Activated CD4-positive, alpha-beta T cell treated with anti-CD3 and anti-CD28 coated beads, Interleukin-2, amount 50 U/mL, for 16 hours (primary cell): ENCODE measurements at regions not wholly inside any gene's neighbourhood (a gene's known extent, or its start where the extent isn't known, plus 50 kb on each side); places are given as distances from the start of the nearest gene placed in this dataset.
"Not testable (repeated sequence)": the region's sequence is repeated elsewhere in the genome, so short reads cannot be mapped to it uniquely, and the experiment has no call there.

ENCODE experiments used
- DNase-seq: peaks from one replicate; pipeline ENCODE4 v3.0.0-alpha.2; 2020

DNA sequence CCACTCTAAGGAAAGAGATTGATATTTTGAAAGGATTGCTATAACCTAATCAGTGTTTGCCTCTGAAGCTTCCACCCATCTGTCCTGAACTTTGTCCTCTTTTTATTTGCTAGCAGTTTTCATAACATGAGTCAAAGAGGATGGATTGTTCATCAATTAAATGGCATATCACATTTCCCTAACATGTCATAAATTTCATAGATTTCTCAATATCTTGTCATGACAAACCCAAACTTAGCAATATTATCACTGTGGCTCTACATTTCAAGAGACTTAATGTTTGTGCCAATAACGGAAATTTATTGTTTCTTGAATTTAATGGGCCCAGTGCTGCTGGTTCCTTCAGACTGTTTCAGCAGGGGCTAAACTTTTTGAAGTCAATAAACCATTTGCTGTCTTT lies 330.3 kb downstream of the CAAP1 start:
- DNase-seq, result no peak

- no peak for DNase-seq
These were observed 330.7 kb downstream of the CAAP1 start for GRCh38 chr9:26561928-26562327.

GRCh38 chr9:26559506-26559905 lies 333.1 kb downstream of the CAAP1 start:
- DNase-seq, result no peak

- no peak for DNase-seq
These were observed 340.6 kb downstream of the CAAP1 start for GRCh38 chr9:26551971-26552370.

DNA sequence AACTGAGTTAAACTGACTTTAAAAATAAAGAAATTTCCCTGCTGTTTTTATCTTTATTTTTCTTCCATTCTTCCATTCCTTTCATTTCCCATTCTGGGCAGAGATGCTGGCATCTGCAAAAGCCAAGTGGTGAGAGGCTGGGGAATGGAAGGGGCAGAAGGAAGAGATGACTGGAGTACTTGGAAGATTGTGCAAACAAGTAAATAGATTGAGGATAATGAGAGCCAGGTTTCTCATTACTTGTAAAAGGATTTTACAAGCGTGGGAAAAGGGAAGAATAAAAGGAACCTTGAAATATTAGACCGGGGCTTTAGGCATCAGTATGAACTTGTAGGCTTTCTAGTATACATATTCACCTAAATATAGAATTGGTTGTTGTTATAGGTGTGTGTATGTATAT lies 341.2 kb downstream of the CAAP1 start:
- DNase-seq, result no peak

DNA sequence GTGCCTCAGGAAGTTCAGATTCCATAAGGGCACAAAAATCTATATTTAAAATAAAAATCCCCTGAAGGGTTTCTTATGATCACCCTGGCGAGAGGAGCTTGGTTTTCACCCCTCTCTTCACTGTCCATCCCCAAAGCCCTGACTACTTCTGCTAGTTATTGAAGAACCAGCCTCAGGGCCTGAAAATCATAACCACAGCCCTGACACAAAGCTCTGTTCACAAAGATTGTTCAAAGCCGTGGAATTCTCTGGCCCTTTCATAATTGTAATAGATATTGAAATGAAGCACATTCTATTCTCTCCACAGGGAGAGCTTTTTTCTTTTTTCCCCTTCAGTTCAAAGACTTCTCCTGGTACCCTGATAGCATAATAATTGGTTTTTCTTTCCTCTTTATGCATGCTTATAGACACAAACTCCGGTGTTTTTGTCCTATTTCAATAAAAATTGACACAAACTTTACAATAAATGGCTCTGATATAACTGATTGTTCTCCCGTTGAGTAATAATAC lies 343.8 kb downstream of the CAAP1 start:
- no peak for DNase-seq

GRCh38 chr9:26539867-26540493 lies 352.6 kb downstream of the CAAP1 start:
- no peak for DNase-seq

GRCh38 chr9:26537211-26537610 lies 355.4 kb downstream of the CAAP1 start:
- no peak for DNase-seq

DNA sequence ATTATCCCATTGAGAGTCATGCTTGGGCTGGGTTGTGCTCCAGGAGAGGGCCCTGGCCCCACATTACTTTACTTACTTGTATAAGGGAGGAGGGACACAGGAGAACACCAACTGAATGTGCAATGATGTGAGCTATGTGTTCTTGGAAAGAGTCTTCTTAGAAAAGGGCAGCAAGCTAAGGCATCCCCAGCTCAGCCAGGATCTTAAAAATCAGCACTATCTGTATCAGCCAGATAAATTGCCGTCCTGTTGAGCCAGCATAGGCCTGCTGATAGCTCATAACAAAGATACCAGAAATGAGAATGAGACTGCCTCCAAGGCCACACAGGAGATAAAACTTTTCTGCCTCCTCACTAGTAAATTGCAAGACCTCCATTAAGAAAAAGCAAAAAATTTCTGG lies 357.5 kb downstream of the CAAP1 start:
- no peak for DNase-seq

GRCh38 chr9:26530841-26531240 lies 361.8 kb downstream of the CAAP1 start:
- no peak for DNase-seq

GRCh38 chr9:26527931-26528330 lies 364.7 kb downstream of the CAAP1 start:
- no peak for DNase-seq

- DNase-seq, result no peak
These were observed 368.3 kb downstream of the CAAP1 start for GRCh38 chr9:26524267-26524666.

DNA sequence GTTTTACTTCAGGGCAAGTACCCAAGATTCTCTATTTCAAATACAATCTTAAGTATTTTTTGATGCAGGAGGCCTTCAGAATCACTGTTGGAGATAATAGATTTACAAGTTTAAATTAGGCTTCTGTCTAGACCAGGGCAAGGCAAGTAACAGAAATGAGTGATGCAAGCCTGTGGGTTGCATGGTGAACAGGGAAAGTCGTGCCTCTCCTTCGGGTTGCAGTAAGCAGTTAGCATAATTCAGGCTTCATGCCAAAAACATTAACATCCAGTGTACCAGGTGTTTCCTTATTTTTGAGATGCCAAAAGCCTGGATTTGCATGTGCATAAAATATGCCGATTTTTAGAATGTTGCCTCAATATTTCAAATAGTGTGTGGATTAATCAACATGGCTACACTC lies 369.0 kb downstream of the CAAP1 start:
- DNase-seq, result no peak

- no peak for DNase-seq
These were observed 372.5 kb downstream of the CAAP1 start for GRCh38 chr9:26520141-26520540.

DNA sequence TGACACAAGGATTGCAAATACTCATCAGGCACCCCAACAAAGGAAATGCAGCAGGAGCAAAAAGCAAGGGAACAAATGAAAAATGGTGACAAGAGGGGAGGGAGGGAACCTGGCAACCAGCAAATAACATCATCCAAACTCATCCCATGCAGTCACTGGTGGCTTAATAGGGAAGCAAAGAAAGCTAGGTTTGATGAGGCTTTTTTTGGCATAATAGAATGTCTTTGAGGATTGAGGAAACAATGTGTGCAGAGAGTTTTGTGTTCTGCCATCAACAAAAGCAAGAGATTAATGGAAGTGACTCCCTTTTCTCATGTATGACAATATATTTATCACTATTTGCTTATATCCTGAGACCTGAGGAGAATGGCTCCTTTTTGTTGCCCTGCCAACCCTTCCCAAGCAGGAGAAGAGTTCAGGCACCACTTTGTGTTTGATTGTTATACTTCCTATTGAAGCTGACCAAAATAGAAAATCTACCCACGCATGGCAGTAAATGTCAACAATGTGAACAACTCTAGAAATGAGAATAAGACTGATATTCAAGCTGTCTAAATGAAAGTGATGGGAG lies 375.7 kb downstream of the CAAP1 start:
- DNase-seq, result no peak

DNA sequence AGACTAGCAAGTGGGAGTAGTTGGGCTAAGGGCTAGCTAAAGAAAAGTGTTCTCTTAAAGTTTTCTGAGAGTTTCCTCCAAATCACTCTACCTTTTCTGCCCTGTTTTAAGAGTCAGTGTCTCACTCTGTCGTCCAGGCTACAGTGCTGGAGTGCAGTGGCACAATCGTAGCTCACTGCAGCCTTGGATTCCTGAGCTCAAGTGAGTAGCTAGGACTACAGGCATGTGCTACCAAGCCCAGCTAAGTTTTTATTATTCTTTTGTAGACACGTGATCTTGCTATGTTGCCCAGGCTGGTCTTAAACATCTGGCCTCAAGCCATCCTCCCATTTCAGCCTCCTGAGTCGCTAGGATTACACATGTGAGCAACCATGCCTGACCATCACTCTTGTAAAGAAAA lies 378.9 kb downstream of the CAAP1 start:
- DNase-seq, result no peak

GRCh38 chr9:26510137-26510536 lies 382.5 kb downstream of the CAAP1 start:
- no peak for DNase-seq

- DNase-seq, result no peak
These were observed 383.7 kb downstream of the CAAP1 start for GRCh38 chr9:26508897-26509296.

DNA sequence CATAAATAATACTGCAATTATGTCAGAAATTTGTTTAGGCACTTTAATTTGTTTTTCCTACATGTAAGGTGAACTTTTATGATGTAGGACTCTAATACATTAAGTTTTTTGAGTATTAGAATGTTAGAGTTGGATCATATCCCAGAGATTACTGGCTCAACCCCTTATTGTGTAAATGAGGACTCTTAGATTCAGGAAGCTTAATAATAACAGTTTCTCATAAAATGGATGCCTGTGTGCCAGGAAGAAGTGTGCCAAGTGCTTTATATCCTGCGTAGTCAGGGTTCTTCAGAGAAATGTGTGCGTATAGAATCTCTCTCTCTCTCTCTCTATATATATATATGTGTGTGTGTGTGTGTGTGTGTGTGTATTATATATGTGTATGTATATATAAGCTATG lies 388.5 kb downstream of the CAAP1 start:
- no peak for DNase-seq

GRCh38 chr9:26502311-26502710 lies 390.3 kb downstream of the CAAP1 start:
- DNase-seq, result no peak

DNA sequence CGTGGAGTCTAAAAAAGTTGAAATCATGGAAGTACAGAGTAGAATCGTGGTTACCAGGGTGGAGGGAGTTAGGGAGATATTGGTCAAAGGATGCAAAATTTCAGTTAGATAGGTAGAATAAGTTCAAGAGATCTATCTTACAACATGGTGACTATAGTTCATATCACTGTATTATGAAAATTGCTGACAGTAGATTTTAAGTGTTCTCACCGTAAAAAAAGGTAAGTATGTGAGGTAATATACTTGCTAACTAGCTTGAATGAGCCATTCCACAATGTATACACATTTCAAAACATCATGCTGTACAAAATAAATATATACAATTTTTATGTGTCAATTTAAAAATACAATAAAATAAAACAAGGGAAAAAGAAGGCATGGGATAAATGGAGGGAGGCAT lies 392.1 kb downstream of the CAAP1 start:
- no peak for DNase-seq

GRCh38 chr9:26492608-26493521 lies 399.7 kb downstream of the CAAP1 start:
- not testable (repeated sequence) for DNase-seq

- not testable (repeated sequence) for DNase-seq
These were observed 400.5 kb downstream of the CAAP1 start for GRCh38 chr9:26491922-26492607.
